HG03457 (cell line): ENCODE measurements at regions not wholly inside any gene's neighbourhood (a gene's known extent, or its start where the extent isn't known, plus 50 kb on each side); places are given as distances from the start of the nearest gene placed in this dataset.

Experiments
- ATAC-seq: cut with Tn5 transposase; IDR thresholded peaks from one replicate; pipeline ENCODE4 v1.9.1; 2021; ENCODE audit warnings: moderate number of reproducible peaks; ENCODE audit not compliant: unreplicated experiment

DNA sequence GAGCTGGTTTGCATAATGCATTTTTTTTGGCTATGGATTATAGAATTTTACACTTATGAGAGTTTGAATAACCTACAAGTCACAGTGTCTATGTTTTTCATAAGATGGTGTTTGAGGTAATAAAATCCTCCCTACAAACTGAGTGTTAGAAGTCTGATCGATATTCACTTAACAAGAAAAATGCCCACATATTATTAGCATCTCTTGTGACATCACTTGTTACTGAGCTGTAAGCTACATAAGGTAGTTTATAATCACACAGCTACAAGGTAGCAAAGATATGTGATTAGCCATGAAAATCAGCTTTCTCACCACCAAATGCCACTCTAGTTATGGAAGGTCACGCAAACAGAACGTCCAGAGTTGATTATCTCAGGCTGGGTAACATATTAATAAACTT, 669.6 kb downstream of the PCDH18 start:
- no peak for ATAC-seq

DNA sequence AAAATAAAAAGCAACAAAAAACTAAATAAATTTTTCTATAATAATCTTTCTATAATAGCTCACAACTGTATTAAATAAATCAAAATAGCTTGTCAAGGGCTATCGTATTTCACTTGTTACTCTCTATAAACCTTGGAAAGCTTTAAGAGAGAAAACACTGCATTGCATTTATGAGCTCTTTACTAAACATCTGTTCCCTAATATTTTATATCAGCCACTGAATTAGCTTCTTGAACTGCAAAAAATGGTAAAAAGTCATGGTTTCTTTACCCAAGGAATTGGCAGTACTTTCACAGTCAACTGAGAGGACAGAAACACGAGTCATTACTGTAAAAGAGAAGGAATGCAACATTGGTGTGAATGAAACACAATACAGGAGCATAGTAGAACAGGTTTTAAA, 671.2 kb downstream of the PCDH18 start:
- no peak for ATAC-seq

DNA sequence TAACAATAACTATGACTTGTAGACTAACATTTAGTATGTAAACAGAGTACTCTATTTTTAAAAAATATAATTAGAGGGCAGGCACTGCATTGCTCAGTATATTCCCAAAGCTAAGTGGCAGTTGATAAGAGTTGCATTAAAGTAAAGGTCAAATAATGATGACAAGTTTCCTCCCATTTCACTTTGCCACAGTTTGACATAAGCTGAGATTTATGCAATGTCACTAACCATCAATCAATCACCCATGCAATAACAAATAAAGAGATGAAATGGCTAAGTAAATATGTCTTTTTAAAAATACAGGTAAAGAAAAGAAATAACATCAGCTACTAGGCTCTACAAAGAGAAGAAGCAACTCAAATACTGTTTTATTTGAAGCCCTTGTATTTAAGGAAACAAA, 673.4 kb downstream of the PCDH18 start:
- no peak for ATAC-seq

DNA sequence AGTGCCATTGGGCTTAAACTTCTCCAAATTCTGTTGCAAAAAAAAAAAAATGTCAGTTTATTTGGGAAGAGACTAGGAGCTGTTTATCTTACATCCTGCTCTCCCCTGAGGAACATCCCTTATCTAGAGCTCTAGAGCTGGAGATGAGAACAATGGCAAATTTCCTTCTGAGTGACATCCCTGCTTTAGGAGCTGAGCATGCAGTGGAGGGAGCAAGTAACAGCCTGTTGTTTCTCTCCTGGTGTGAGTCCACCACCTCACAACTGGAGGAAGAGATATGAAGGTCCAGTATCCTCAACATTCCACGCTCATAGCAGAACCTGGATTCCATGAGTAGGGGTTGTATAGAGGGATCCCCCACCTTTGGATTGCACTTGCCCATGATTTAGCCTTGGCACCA, 676.4 kb downstream of the PCDH18 start:
- no peak for ATAC-seq

DNA sequence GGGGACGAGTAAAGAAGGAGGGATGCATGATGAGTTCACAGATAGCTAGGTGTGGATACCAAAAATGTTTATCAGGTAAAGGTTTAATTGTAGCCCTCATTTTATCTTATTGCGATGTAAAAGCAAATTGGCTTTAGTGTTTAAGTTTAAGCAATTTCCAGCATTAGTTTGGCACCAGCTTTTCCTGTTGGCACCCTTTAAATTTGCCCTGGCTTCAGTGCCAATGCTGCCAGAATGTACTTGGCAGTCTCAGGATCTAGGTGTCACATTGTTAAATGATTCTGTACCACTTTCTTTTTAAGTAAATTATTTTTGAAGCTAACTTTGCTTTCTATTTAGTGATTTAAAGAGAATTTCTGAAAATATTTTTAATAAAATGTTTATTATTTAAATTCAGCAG, 681.8 kb downstream of the PCDH18 start:
- ATAC-seq, result no peak

DNA sequence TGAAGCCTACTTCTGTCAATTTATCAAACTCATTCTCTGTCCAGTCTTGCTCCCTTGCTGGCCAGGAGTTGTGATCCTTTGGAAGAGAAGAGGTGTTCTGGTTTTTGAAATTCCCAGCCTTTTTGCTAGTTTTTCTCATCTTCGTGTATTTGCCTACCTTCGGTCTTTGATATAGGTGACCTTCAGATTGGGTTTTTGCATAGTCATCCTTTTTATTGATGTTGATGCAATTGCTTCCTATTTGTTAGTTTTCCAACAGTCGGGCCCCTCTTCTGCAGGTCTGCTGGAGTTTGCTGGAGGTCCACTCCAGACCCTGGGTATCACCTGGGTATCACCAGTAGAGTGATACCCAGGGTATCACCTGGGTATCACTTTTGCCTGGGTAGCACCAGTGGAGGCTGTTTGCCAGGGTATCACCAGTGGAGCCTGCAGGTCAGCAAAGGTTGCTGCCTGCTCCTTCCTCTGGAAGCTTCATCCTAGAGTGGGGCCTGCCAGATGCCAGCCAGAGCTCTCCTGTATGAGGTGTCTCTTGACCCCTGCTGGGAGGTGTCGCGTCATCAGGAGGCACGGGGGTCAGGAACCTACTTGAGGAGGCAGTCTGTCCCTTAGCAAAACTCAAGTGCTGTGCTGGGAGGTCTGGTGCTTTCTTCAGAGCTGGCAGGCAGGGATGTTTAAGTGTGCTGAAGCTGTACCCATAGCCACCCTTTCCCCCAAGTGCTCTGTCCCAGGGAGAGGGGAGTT, 684.2 kb downstream of the PCDH18 start:
- no peak for ATAC-seq

DNA sequence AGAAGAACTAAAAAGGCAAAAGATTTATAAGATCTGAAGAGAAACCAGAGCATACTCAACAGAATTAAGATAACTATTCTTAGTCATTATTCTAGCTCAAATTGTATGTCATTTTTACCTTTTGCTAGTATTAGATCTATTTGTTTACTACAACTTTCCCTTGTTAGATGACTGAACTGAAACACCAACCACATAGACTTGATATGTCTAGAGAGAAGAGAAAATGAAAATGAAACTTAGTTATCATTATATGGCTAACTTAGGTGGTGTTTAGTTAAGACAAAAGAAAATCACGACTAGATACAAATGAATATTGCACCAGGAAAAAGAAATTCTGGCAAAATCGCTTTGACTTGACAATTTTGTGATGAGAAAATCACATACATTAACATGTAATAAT, 690.8 kb downstream of the PCDH18 start:
- no peak for ATAC-seq

DNA sequence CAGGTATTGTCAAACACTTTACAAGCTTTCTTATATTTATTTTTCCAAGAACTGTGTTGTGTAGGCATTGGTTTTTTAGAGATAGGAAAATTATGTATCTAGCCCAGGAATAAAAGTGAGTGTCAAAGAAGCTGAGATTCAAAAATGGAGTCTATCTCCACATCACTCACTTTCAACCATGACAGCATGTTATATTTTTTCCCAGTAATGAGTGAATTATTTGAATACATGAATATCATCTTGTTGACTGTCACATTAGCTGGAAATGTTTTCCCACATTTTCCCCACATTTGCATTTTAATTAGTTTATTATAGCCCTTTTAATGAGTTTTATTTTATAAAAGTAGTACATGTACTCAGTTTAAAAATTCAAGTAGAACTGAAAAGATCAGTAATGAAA, 693.7 kb downstream of the PCDH18 start:
- ATAC-seq, result no peak

DNA sequence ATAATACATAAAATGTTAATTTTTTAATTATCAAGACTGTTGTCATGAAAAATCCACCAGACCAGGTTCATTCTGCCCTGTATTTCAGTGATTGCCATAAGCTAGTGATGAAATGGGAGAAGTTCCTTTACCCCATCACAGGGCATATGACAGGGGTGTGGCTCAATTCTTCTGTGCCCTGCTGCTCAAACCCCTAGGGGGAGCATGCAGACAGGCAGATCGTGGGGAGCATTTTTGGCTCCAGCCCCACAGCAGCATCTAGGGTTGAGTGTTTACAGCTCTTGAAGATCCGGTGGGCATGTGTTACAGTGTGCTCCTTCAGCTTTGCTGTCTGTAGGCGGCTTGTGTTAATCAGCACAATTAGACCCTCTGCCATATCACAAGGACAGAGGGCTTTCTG, 700.7 kb downstream of the PCDH18 start:
- ATAC-seq, result no peak

DNA sequence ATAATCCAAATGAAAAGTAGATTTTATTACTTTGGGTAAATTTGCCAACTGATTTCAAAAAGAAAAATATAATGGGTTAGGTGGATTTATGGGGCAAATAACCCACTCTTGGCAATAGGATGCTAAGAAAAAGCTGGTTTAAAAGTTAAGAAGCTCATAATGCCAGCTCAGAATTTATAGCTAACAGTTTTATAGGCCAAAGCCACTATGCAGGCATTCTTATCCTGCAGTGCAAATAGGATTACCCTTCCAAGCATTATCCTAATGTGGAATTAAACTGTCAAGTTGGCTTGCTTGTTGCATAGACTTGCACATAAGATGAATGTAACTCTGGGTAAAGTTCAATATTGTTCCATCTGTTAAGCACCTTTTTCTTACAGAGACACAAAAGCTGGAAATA, 703.0 kb downstream of the PCDH18 start:
- ATAC-seq, result no peak

DNA sequence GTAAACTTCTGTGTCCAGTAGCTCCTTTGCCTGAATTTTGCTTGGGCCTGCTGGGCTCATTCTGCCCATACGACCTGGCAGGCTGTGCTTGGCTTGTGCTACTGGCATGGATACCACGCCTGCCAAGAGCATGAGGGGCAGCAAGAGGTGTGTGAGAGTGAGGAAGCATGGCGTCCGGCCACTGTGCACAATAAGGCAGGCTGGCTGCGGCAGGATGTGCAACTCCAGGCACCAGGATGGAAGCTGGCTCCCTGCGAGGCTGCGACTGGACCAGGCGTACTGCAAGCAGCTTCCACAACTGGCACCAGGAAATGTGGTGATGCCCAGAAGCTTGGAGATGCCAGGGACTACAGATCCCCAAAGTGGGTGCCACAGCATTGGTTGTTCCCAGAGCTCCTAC, 709.3 kb downstream of the PCDH18 start:
- no peak for ATAC-seq

DNA sequence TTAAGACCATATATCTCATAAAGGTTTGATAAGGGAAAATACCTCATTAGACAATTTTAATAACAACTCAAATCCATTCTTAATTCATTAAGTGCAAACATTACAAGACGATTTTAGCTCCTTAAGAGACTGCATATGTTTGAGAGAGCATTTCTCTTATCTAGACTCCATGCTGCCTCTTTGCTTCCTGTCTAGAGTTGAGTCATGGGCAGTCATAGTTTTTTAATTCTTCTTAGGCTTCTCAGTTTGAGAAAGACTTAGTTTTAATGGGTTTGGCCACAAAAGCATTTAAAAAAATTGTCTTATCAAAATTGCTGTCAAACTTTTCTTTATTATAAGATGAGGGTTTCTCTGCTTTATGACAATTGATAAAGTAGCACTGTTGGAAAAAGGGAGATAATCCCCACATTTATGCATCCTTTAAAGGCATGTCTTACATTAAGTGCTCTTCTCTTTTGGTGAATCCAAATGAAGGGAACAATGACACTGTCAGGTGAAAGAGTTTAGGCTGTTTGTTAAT, 713.4 kb downstream of the PCDH18 start:
- ATAC-seq, result no peak

DNA sequence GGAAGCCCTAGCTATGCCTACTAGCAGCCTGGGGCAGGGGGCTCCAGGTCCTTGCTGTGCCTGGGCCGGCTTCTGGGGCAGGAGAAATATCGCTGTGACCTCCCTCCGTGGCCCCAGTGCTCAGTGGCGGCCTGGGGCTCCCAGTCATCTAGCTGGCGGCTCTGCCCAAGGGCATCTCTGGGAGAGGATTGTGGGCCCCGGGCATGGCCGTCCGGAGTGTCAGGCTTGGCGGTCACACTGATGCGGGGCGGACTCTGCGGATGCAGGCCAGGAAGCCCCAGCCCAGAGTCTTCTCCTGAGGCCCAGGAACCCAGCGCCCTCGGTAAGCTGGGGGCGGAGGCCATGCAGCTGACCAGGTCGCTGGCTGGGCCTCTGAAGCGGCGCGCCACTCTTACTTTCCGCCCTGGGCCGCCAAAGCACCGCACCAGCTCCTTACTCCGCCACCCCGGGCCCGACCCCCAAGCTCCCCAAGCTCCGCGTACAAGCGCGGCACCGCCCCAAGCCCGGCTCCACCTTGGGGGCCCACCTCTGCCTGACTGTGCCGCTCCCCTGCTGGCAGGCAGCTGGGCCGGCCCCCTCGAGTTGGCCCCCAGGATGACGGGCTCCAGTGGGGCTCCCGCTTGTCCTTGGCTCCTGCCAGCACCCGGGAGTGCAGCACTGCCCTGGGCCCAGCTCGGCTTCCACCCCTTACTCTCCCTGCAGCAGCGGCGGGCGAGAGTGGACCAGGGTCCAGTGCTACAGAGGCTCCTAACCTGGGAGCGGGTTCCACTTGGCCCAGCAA, 720.0 kb downstream of the PCDH18 start:
- no peak for ATAC-seq

DNA sequence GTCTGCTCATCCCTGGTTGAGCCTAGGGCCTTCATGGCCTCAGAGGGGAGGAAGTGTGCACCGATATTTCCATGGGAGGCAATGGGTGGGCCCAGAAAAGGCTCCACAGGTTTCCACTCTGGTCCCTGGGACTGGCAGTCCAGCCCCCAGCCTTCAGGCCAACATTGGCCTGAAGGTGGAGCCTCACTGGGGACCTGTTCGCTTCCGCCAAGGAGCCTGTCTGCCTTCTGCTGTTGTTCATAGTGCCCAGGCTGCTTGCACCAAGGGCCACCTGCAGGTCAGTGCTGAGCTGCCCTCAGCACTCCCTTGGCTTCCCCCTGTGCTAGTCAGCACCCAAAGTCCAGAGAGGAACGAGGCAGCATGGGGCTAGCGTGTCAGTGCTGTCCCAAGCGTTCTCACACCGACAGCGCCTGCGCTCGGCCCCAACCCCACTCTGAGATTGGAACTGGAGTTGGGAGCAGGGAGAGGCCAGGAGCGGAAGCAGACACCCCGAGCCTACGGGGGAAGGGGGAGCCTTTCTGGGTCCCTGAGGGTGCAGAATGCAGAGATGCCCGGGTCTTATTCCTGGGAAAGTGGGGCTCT, 720.7 kb downstream of the PCDH18 start:
- ATAC-seq, result no peak

DNA sequence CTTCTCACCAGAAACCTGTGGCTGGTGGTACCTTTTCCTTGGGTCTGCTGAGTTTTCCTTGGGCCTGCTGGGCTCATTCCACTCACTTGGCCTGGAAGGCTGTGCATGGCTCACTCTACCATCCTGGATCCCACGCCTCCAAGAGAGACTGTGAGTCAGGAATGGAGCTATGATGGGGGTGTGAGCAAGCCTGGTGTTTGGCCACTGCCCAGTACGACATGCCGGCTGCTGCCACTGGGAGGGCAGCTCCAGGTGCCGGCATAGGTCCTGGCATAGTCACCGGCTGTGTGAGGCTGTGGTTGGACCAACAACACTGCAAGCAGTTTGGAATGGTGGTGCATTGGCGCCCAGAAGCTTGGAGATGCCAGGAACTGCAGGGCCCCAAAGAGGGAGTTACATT, 721.7 kb downstream of the PCDH18 start:
- ATAC-seq, result no peak

DNA sequence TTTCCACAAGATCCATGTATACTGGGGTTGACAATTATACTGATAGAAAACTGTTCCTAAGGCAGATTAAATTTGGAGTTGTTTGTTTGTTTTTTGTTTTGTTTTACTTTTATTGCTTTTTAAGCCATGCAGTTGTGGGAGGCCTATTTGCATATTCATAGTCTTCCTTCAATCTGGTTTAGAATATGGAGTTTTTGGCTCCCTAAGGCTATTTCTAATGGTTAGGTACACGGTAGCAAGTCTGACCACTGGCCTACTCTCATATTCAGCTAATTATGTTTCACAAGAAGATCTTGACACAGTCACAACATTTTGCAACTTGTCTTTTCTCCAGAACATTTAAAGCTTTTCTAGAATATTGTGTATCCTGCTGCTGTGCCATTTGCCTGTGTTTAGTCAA, 725.5 kb downstream of the PCDH18 start:
- ATAC-seq, result no peak

DNA sequence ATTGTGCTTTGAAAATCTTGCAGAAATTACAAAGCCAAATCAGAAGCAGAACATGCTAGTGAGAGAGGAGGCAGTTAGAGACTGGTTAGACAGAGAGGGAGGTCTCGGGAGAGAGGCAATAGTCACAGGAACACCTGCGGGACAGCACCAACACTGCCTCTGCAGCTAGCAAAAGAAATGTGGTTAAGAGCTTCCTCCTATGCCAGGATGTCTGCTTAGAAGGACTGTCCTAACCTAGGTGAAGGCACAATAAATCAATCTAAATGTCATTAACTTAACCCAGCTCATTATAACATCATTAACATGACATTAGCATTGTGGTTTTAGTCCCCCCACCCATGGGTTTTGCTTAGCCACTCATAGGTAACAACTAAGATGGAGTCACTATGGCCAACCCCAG, 726.7 kb downstream of the PCDH18 start:
- no peak for ATAC-seq

DNA sequence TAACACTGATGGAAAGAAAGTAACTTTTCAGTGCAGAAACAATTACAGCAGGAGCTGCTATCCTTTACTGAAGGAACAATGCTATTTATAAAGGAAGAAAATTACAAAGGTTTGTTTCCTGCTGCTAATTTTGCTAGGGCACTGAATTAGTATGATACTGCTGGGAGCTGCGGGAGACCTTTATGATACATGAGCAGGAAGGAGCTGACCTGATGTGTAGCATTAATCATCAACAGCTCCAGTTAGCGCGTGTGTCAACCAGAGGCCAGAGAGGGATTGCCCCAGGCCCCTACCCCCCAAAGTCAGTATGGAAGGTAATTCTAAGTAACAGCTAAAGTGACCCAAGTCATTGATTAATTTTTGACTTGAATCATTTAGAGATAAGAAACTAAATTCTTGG, 728.9 kb downstream of the PCDH18 start:
- no peak for ATAC-seq

DNA sequence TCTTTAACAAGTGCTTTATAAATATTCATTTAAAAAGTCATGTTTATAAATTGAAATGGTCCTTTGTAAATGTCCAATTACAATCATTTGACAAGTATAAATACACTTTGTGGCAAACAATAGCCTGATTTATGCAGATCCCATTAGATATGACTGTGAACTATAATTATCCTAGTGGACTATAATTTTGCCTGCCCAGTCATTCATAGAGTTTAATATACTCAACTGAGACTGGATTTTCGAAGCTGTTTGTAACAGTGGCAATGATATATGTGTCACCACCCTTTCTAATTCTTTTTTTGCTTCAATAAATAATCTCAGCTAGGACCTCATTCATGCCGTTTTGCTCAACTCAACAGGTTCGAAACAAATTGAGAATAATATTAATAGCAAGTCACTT, 732.0 kb downstream of the PCDH18 start:
- ATAC-seq, result no peak

DNA sequence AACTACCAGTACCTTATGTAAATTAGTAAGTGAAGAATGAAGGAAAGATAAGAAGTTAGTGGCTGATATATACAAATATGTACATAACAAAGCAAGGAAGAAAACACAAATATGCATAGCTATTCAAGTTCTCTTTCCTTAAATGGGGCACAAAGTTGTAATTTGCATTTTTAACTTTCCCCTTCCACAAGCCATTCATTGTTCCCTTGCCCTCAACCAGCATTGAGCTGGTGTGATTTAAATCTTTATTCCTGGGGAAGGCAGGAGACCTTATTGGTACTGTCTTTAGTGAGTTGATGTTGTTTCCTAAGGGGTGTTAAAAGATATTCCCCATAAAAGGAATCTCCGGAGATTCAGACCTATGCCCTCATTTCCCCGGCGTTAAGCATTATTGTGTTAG, 735.3 kb downstream of the PCDH18 start:
- no peak for ATAC-seq

DNA sequence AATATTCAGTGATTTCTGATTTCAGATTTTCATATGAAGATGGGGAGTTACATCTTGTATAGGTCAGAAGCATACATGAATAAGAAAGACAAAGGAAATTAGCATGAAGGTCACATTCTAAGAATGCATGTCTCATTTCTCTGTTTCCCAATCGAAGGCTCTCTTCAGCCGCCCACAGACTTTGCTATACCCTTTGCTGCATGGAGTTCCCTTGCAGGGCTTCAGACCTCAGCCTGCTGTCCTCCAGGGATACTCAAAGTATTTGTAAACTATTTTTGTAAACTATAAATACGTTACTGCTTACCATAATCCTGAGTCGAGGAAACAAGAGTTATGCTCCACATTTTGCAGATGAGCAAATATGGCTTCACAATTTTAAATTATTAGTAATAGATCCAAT, 738.4 kb downstream of the PCDH18 start:
- ATAC-seq, result no peak

DNA sequence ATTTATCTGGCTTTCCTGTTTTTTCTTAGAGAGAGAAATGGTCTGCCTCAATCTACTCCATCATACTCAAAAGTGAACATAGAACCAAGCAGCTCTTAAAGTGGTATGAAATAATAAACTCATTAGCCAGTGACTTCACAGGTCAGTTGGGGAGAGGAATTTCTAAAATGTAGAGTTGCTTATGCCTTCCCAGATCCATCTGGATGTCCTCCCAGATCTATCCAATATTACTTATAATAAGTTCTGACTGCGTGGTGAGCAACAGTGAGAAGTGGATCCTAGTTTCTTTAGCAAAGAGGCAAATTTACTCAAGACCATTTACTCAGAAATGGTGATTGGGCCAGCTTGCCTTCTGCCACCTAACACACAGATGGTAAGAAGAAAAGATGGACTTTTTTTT, 748.0 kb downstream of the PCDH18 start:
- no peak for ATAC-seq
